PFSK-1 (cell line): ENCODE measurements at regions not wholly inside any gene's neighbourhood (a gene's known extent, or its start where the extent isn't known, plus 50 kb on each side); places are given as distances from the start of the nearest gene placed in this dataset.

ENCODE experiments used
- FOXP2 ChIP-seq: optimal IDR thresholded peaks from 2 replicates; pipeline ENCODE3; 2011; ENCODE audit warnings: borderline replicate concordance, control low read depth, inconsistent platforms; ENCODE audit not compliant: insufficient read depth; ENCODE audit errors: extremely low read length, extremely low read depth
- POLR2AphosphoS5 ChIP-seq: IDR thresholded peaks from 2 replicates; pipeline ENCODE4 v1.6.1; 2012; ENCODE audit warnings: low read depth, mild to moderate bottlenecking, control low read depth, low read length, moderate library complexity
- SIN3A ChIP-seq: IDR thresholded peaks from 2 replicates; pipeline ENCODE4 v1.6.1; 2012; ENCODE audit warnings: mild to moderate bottlenecking, low read length, moderate library complexity, borderline replicate concordance; ENCODE audit not compliant: insufficient read depth
- TAF1 ChIP-seq: IDR thresholded peaks from 2 replicates; pipeline ENCODE4 v1.6.1; 2012; ENCODE audit warnings: low read length, control low read depth, borderline replicate concordance; ENCODE audit not compliant: insufficient read depth
- TF ChIP-seq, protein P1 (sequence below), 2 experiments: IDR thresholded peaks; 2 replicates each; pipeline versions ENCODE4 v1.6.1 to v1.8.0; 2011 to 2012; ENCODE audit warnings: low read depth in 2 of 2, low read length in 2 of 2, control low read depth in 1 of 2, inconsistent platforms in 1 of 2, mild to moderate bottlenecking in 1 of 2, moderate library complexity in 1 of 2; ENCODE audit not compliant: insufficient read depth in 1 of 2

DNA sequence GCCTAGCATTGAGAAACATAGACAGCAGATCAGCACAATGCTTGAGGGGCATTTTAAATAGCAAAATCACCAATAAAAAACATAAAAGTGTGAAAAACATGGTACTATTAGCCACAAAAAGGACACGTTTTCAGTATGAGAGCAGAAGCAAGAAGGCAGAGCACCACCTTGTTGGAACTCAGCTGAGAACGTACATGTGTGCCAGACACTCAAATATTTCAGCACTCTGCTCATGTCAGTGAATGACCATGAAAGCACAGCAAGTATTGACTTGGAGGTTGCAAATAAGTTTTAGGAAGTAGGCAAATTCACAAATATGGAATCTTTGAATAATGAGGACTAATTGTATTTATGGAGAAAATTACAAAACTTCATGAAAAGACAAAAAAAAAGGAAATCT is 193.4 kb upstream of the PKN2 start:
- TF ChIP-seq SIN3A (no peak), TAF1 (no peak), POLR2AphosphoS5 (no peak), FOXP2 (no peak)

DNA sequence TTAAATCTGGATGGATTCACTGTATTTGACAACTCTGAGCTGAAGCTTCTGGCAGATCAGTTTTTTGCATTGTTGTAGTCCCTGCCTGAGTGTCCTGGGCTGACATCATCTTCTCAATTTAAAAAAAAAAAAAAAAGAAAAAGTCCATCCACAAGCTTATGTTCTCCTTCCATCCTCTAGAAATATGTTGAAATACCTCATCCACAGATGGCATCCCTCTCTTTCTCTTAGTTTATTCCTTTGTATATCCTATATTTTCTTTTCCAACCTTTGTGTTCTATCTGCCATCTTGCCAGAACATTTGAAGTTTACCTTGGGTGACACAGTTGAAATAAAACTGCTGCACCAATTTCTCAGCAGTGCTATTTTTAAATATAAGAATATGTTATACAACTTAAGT is 184.4 kb upstream of the PKN2 start:
- TF ChIP-seq FOXP2, result no peak
- no peak for TF ChIP-seq SIN3A
- TF ChIP-seq TAF1, result no peak
- TF ChIP-seq, protein P1, sequence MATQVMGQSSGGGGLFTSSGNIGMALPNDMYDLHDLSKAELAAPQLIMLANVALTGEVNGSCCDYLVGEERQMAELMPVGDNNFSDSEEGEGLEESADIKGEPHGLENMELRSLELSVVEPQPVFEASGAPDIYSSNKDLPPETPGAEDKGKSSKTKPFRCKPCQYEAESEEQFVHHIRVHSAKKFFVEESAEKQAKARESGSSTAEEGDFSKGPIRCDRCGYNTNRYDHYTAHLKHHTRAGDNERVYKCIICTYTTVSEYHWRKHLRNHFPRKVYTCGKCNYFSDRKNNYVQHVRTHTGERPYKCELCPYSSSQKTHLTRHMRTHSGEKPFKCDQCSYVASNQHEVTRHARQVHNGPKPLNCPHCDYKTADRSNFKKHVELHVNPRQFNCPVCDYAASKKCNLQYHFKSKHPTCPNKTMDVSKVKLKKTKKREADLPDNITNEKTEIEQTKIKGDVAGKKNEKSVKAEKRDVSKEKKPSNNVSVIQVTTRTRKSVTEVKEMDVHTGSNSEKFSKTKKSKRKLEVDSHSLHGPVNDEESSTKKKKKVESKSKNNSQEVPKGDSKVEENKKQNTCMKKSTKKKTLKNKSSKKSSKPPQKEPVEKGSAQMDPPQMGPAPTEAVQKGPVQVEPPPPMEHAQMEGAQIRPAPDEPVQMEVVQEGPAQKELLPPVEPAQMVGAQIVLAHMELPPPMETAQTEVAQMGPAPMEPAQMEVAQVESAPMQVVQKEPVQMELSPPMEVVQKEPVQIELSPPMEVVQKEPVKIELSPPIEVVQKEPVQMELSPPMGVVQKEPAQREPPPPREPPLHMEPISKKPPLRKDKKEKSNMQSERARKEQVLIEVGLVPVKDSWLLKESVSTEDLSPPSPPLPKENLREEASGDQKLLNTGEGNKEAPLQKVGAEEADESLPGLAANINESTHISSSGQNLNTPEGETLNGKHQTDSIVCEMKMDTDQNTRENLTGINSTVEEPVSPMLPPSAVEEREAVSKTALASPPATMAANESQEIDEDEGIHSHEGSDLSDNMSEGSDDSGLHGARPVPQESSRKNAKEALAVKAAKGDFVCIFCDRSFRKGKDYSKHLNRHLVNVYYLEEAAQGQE (IDR thresholded peaks at IDR 0.05; ENCODE audit: insufficient read depth in 1 of 2, low read depth in 2 of 2, low read length in 2 of 2), result no peak
- no peak for TF ChIP-seq POLR2AphosphoS5

DNA sequence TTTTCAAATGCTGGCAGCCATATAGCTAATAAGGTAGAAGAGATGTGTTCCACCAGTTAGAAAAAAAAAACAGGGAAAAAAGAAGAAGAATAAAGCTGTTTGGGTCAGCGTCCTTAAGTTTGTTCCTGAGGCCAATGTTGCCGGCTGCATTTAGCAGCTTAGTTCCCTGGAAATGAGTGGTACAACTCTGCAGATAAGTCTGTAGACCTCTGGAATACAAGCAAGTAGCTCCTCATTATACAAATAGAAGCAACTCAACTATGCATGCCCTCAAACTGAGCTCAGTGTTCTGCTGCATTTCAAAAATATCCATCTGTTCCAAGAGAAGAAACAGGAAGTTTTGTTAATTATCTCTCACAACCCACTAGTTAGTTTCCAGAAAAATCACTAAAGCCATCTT is 181.2 kb upstream of the PKN2 start:
- TF ChIP-seq POLR2AphosphoS5 (no peak), TAF1 (no peak), SIN3A (no peak), FOXP2 (no peak)
- TF ChIP-seq, protein P1 (IDR thresholded peaks at IDR 0.05; ENCODE audit: insufficient read depth in 1 of 2, low read depth in 2 of 2, low read length in 2 of 2), result no peak

DNA sequence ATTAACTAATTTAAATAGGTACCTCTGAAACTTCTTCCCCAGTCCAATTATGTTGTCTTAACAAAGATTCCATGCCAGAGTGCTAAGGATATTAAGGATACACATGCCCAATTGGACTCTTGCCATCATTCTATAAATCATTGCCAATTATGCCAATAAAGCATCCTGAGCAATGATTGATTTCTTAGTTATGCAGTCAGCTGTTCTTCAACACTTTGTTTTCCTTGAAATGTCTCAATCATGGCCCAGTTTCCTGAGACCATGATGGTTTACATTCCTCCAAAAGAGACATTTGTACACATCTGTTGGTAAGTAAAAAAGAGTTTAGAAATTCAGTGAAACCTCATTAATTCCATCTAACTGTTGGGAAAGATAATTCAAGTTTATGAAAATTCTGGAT is 180.4 kb upstream of the PKN2 start:
- TF ChIP-seq, protein P1 (IDR thresholded peaks at IDR 0.05; ENCODE audit: insufficient read depth in 1 of 2, low read depth in 2 of 2, low read length in 2 of 2), result no peak
- TF ChIP-seq FOXP2 (no peak), SIN3A (no peak), TAF1 (no peak), POLR2AphosphoS5 (no peak)

DNA sequence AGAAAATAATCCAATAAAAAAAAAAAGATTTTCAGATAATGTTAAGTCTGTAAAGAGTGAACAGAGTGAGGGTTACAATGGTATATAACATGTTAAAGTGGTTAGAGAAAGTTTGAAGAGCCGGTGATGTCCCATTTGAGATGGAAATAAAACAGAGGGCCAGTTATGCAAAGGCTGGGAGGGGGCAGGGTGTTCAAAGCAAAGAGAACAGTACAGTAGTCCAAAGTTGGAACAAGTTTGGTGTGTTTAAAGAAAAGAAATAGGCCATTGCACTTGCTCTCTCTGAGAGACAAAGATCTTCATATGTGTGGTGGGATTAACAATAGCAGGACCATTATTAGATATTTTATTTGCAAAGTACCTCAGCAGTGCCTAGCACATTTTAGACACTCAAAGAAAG is 179.5 kb upstream of the PKN2 start:
- TF ChIP-seq POLR2AphosphoS5, result no peak
- no peak for TF ChIP-seq TAF1
- TF ChIP-seq FOXP2, result no peak
- TF ChIP-seq, protein P1 (IDR thresholded peaks at IDR 0.05; ENCODE audit: insufficient read depth in 1 of 2, low read depth in 2 of 2, low read length in 2 of 2), result no peak
- no peak for TF ChIP-seq SIN3A
